CD4-positive, alpha-beta T cell treated with Interferon alpha-2 for 1 hour (primary cell): ENCODE measurements at regions not wholly inside any gene's neighbourhood (a gene's known extent, or its start where the extent isn't known, plus 50 kb on each side); places are given as distances from the start of the nearest gene placed in this dataset.

Experiments used
- DNase-seq, 2 donors: peaks; one replicate each; pipeline ENCODE4 v3.0.0-alpha.2; 2020 to 2022

DNA sequence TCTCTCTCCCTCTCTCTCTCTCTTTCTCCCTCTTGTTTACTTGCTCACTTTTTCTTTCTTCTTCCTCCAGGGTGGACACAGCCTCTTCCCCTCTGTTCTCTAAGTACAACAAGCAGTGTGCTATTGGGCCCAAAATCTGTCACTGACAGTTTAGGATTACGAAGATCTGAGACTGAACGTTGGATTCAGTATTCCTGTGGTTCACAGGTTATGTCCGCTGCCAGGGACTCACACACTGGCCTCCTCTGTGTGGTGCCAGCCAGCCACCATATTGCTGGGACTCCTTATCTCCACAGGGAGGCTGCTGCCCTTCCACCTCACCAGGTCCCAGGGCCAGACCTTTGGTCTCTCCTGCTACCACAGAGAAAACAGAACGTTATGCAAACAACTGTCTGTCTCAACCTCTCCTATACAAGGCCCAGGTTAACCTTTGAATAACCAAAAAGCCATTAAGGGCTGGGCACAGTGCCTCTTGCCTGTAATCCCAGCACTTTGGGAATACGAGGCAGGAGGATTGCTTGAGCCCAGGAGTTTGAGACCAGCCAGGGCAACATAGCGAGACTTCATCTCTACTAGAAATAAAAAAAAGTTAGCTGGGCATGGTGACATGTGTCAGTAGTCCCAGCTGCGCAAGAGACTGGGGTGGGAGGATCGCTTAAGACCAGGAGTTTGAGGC, 171.9 kb upstream of the RAB4A start:
- DNase-seq, result no peak

DNA sequence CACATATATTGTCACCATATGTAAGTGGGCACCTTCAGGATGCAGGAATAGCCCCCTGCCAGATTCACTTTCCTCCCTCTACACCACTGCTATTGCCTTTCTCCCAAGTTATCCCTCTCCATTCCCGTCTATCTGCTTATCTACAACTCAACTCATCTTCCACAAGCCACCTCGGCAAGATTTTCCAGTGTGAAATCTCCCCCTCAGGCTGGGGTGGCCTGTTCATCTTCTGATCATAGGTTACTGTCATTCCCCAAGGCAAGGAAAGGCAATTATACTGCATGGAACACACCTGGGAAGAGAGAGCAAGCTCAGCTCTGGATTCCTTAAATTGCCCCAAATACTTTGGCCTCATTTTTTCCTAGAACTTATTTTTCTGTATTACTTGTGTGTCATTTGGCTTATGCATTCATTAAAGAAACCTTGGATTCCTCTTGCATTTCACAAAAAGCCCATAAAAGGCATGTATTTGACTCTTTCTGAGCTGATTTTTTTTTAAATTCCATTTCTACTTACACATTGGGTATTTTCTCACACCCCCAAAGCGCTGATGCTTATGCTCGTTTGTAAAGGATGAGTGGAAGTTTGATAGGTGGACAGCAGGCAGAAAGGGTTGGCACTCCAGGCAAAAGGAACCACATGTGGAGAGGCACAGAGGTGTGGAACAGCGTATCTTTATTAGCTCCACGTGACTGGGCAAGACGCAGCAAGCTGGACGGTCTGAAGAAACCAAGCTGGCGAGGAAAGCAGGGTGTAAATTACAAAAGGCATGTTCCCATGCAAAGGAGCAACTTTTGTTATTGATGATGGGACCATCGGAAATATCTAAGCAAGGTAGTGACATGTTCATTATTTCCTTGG, 169.7 kb upstream of the RAB4A start:
- no peak for DNase-seq

DNA sequence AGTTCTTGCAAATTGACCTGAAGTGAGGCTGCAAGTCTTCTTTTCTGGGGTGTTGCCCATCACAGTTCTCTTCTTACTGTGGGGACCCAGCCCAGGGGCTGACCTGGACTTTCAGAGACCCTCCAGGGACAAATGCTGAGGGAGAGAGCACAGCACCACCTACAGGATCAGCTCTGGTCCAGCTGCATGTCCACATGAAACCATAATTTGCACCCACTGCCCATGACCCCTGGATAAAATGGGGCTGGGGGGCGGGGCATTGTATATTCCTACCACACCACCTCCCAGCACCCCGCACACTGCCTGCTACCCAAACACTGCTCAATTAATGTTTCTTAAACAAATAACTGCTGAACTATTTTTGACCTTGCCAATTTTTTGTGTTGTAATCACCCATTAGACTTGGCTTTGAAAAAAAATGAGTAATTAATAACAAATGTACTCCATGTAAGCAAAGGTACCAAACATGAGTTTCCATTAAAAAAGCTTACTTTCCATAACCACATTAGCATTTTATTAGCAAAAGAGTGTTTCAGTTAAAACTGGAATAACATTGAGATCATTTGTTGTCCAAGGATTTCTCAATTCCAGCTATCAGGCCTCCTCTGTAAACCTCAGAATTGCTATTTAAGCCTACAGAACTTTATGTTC, 168.0 kb upstream of the RAB4A start:
- no peak for DNase-seq

DNA sequence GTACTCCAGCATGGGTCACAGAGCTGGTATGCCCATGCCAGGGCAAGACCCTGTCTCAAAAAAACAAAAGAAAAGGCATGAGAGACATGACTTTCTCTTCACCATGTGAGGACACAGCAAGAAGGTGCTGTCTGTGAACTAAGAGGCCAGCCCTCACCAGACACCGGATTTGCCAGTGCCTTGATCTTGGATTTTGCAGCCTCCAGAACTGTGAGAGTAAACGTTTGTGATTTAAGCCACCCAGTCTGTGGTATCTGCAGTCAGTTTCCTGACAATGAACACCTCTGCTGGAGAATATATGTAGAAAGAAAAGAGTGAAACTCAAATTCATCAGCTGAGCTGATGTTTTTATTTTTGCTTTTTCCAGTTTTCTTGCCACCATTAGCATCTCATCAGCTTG, 166.3 kb upstream of the RAB4A start:
- DNase-seq, result no peak

DNA sequence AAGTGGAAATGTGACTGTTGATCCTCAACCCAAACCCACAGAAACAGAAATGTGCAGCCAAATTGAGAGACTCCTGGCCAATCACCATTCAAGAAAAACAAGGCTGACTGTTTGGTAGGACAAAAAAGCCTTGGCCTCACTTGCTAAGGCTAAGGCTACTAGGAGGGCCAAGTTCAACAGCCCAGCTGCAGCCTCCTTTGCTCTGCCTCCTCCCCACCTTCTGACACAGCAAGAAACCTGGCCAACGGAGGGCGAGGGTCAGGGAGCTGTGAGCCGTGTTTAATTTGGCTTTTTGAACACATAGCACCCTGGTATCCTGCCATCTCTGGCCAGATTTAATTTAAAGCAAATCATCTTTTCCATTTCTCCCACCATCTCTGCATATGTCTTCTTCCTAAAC, 165.8 kb upstream of the RAB4A start:
- DNase-seq, result no peak

DNA sequence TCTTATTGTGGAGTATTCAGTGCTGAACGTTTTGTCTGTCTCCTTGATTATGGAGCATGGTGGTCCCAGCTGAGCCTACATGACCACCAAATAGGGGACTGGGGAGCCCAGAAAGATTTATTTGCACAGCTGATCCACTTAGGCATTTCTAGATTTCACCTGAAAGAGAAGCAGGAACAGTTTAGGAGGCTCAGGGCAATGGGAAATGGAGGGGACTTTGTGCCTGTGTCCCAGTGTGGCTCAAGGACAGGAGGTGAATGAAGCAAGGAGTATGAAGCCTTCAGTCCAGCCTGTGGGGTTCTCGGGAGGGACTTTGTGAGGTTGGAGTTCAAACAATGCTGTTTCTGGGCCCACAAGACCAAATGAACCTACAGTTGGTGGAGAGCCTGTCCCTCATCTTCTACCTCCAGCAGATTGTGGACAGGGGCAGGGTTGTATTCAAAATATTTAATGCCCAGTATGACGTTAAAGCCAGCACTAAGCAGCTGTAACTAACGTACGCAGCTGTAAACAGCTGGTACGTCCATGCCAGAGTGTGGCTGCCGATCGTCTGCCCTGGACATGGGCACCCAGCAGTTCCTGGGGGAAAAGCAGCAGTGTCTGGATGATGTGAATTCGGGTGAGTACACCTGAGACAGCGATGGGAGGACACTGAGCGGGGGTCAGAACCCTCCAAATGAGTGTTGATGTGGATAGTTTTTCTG, 164.9 kb upstream of the RAB4A start:
- DNase-seq, result no peak

DNA sequence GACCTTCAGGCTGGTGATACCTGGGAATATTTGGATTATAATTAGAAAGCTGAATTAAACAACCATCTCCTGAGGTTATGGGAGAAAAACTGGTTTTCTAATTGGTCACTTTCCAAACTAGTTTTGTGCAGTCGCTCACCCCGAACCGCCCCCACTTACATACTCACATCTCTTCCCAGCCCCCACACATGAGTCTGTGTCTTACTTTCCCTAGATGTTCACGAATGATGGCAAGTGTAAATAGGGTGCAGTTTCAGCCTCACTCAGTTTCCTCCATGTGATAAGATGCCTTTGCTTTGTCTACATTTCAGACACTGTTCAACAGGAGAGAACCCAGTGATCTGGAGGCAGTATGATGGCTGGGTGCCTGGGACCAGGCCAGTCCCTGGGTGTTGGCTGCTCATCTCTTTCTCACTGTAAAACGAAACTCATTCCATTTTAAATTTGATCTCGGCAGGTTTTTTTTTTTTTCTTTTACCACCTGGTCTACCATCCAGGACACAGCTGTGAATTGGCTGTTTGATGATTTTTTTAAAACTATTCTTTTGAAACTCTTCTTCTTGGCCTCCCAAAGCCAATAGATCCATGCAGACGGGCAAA, 164.3 kb upstream of the RAB4A start:
- DNase-seq, result no peak

DNA sequence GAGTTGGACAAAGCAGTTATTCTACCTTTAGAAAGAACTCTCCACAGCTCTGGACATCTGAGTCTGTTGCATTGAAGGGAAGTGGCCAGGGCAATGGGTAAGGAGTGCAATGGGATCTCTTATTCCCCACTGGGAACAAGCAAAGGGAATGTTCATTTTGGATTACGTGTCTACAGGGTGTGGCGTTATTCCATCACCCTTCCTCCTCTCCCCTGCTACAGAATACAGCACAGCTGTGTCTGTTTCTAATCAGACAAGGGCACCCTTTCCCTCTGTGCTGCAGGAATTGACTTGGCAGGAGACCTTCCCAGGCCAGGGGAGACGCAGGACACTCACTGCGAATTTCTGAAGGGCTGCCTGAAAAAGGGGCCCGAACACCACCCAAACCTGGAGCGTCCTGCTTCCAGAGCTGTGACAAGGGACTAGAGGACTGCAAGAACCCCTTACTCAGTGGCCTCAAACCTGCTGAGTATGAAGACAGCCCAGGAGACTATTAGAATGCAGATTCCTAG, 163.6 kb upstream of the RAB4A start:
- no peak for DNase-seq

DNA sequence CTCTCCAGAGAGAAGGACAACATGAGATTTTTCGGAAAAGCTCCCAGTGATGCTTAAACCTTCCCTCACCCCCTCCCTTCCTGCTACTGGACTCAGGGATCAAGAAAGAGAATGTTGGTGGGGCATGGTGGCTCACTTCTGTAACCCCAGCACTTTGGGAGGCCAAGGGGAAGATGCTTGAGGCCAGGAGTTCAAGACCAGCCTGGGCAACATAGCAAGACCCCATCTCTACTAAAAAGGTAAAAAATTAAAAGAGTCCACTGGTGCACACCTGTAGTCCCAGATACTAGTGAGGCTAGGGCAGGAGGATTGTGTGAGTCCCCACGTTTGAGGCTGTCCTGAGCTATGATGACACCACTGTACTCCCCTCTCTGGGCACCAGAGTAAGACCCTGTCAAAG, 162.9 kb upstream of the RAB4A start:
- no peak for DNase-seq

DNA sequence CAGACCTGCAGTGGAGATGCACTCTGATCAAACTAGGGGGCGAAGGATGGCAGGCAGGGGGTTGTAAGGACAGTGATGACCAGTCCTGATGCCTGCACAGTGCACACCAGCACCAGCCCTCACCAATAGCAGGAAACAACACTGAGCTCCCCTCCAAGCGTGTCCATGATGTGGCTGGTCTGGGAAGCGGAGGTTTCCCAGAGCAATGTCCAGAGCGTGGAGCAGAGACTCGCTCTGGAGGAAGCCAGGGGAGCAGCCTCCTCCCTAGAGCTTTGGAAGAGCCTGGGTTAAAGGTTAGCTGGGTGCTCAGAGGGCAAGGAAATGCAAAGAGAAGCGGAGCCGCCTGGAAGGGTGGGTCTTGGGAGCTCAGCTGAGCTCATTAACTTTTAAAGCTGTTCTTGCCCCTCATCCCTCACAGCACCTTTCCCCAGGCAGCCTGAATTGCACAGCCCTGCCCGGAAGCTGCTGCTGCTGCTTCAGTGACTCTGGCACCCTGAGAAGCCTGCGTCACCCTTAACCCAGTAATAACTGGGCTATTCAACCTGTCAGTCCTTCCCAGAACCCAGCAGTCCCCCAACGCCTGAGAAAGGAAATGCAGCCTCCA, 162.2 kb upstream of the RAB4A start:
- DNase-seq, result no peak

DNA sequence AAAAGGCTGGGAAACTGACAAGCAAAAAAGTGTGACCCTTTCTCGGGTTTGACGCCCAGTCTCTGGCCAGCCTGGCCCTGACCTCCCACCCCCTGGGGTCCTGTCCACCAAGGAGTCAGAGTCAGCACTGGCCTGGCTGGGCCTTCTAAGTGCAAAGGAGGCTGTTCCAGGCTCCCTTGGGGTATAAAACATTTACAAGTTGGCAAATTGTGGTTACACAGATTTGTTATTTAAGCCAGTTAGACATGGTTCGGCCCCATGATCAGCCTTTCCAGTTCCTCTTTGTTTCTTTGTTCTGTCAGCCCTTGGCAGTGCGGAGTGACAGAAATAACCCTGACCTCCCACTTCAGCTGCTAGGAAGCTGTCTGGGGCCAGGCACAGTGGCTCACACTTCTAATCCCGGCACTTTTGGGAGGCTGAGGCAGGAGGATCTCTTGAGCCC, 161.6 kb upstream of the RAB4A start:
- no peak for DNase-seq

DNA sequence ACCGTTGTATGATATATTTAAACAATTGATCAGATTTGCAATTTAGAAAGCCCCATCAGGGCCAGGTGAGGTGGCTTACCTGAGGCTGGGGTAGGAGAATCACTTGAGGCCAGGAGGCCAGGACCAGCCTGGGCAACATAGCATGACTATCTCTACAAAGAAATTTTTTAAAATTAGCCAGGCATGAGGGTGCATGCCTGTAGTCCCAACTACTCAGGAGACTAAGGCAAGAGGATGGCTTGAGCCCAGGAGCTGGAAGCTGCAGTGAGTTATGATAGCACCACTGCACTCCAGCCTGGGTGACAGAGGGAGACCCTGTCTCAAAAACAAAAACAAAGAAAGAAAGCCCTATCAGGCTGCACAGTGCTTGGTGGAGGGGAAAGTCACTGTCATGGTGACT, 159.9 kb upstream of the RAB4A start:
- no peak for DNase-seq

DNA sequence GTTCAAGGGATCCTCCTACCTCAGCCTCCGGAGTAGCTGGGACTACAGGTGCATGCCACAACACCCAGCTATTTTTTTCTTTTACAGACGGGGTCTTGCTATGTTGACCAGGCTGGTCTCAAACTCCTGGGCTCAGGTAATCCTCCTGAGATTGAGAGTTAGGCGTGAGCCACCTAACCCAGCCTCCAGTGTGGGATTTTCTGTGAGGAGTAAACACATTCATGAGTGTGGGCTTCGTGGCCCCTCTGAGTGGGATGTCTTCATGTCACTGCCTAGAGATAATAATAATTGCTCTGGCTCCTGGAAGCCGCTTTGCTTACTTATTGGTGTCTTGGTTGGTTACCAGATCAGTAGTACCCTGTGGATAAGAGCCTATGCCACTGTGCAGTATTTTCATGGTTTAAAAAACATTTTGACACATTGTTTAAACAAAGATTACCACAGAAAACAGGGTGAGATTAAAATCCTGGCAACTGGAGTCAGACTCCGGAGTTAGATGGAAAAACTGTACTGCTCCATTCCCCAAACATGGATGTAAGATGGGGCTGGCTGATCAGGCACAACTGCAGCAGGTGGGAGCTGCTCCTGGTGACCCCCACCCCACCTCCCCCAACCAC, 159.1 kb upstream of the RAB4A start:
- no peak for DNase-seq

DNA sequence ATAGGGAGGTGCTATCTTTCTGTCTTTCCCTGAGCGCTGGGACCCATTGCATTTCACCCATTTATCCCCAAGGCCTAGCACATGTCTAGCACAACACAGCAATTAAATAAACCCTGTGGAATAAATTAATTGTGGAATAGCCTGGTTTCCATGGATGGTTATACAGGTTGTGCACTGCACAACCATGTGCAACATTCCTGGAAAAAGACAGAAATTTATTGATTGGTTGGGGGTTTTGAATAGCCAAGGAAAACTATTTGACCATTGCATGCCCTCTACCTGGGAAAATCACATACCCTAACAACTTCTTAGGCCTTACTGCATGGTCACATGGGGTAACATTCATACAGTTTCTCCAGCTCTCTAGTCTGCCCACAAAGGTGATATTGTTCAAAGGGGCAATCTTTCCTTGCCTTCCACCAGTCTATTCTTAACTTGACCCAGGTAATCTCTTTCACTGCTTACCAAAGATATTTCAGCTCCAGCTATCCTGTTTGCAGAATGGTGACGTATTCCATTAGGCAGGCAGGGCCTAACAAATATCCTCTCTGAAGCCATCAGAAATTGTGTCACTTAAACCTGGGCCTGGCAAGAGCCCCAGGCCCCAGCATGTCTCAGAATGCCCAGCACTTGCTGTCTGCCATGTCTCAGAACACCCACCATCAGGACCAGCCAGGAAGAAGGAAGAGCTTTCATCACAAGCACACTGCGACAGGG, 157.9 kb upstream of the RAB4A start:
- no peak for DNase-seq

DNA sequence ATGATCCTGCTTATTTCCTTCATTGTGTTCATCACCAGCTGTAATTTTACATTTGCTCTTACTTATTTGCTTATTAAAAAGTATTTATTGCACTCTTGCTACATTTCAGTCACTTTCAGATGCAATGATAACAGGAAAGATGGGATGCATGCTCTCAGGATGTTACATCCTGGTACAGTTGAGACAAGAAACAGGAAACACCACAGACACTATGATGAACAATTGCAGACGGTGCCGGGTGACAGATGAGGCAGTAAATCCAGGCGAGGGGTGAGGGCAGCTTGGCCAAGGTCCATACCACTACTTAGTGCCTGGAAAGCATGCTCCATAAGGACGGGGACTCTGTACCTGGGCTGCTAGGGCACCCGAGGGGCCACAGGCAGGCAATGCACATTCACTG, 156.6 kb upstream of the RAB4A start:
- no peak for DNase-seq

DNA sequence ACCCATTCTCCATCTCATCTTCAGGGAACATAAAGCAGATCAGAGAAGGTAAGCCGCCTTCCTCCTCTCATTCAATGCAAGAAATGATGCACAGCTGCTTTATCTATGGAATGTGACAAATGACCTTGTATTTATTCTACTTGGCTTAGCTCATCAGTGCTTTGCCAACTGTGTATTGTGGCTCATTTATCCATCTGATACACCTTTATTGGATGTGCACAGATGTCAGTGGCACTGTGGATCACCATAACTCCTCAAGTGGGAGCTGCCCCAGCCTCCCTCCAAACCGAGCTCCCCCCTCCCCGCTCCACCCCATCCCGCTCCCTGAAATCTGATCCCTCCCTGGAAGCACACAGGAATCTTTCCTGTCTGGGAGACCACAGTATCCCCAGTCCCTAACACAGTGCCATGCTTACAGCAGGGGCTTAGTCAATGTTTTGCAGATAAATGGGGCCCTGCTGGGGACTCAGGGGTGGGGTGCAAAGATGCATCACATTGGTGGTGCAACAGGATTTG, 156.0 kb upstream of the RAB4A start:
- DNase-seq, result no peak

DNA sequence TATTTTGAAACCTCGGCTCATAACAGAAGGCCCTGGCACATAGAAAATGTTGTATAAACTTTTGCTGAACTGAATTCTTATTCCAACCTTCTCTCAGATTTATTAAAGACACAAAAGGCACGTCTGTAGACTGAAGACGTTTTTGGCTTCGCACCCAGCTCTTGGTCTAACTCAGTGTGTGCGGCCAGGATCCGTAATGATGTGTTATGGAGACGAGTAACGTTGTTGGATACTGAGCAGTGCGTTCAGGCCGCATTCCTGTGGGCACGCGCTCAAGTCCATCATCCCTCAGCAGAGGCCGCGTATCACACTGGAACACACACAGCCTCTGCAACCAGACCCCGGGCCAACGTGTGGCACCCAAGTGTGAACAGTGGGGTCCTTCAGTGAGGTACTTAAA, 154.8 kb upstream of the RAB4A start:
- DNase-seq, result no peak

DNA sequence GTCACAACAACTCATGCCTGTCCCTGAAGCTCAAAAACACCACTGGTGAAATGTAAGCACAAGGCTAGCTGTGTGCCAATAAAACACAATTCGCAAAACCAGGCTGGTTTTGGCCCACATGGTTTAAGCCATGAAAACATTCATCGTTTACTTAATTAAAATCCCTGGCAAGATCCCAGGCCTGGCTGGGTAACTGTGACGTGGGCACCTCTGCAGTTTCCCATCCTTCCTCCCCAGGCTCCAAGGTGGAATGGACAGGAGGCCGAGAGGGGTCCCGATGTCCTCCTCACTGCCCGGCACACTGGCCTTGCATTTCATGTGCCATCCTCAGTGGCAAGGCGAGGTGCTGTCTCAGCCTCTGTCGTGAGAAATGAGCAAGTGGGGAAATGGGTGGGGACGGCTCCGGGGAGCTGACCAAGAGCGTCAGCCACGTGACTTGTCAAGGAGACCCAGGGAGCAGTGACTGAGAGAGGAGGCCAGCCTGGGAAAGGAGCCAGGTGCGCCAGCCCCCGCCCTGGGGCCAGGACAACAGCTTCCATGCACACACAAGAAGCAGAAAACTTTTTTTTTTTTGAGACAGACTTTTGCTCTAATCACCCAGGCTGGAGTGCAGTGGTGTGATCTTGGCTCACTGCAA, 153.1 kb upstream of the RAB4A start:
- DNase-seq, result no peak

DNA sequence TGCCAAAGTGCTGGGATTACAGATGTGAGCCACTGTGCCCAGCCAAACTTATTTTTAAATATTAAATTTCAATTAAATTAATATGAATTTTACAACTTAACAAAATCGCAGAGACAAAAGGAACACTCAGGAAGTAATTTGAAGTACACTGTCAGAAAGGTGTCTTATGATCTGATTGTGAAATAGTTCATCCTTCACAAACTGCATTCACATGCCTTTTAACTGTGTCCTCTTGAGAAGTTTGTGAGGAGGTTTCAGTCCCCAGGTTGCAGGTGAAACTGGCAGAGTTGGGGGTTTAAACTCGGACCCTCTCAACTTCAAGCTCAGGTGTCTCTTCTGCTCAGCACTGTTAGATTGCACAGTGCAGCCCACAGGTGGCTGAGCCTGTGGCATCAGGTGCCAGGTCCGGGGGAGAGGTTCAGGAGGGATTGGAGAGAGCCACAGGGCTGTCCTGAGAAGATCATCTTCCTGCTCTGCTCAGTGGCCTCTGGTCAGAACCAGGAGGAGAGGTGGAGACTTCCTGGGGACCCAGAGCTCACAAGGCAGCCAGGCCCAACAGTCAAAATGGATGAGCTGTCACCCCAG, 152.3 kb upstream of the RAB4A start:
- no peak for DNase-seq

DNA sequence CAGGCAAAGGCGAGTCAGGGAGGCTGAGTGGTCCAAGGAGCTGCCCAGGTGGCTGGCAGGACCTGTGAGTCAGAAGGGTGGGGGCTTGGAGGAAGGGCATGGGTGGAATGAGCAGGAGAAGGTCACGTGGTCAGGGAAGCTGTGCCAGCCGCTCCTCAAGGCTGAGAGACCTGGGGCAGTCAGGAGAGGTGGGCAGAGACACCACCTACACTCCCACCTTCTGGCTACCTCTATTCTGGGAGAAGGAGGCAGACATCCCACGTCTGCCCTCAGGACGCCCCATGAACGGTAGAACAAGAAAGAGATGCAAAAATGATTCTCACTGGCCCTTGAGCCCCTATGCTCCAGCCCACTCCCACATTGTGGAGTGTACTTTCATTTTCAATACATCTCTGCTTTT, 151.8 kb upstream of the RAB4A start:
- no peak for DNase-seq
